Activated T-helper 17 cell treated with anti-CD3 and anti-CD28 coated beads, Interleukin-2, amount 50 U/mL, for 72 hours (primary cell): ENCODE measurements at regions not wholly inside any gene's neighbourhood (a gene's known extent, or its start where the extent isn't known, plus 50 kb on each side); places are given as distances from the start of the nearest gene placed in this dataset.

Experiments
- ATAC-seq: fragments of 150-1000 bp; cut with Tn5 transposase; replicated peaks from 2 replicates; pipeline ENCODE4 v1.10.0; 2021; ENCODE audit warnings: mild to moderate bottlenecking, moderate library complexity
- H3K27ac Mint-ChIP-seq: one replicate; pipeline ENCODE4 v1.8.0; 2022; ENCODE audit warnings: mixed read lengths
- H3K27me3 Mint-ChIP-seq: one replicate; pipeline ENCODE4 v1.8.0; 2022; ENCODE audit warnings: mixed read lengths
- H3K36me3 Mint-ChIP-seq: one replicate; pipeline ENCODE4 v1.8.0; 2022; ENCODE audit warnings: low read depth, mild to moderate bottlenecking, mixed read lengths
- H3K4me1 Mint-ChIP-seq: one replicate; pipeline ENCODE4 v1.8.0; 2022; ENCODE audit warnings: mixed read lengths
- H3K4me3 Mint-ChIP-seq: one replicate; pipeline ENCODE4 v1.8.0; 2022; ENCODE audit warnings: mild to moderate bottlenecking, mixed read lengths
- H3K9me3 Mint-ChIP-seq: one replicate; pipeline ENCODE4 v1.8.0; 2022; ENCODE audit warnings: mixed read lengths

- Mint-ChIP-seq H3K4me3 (no peak overlapping the region), H3K27me3 (no peaks in the 10 kb centered on the region), H3K4me1 (no peaks in the 10 kb centered on the region), H3K27ac (no peak overlapping the region), H3K36me3 (no peaks in the 10 kb centered on the region), H3K9me3 (no peaks in the 10 kb centered on the region)
- ATAC-seq = no peak
Observed at GRCh38 chr7:121480566-121481335, 84.6 kb upstream of the FAM3C start.

GRCh38 chr7:121480058-121480457 is 84.0 kb upstream of the FAM3C start:
- ATAC-seq = no peak
- Mint-ChIP-seq H3K36me3 (no peaks in the 10 kb centered on the region), H3K9me3 (no peaks in the 10 kb centered on the region), H3K27ac (no peak overlapping the region), H3K4me1 (no peaks in the 10 kb centered on the region), H3K4me3 (no peak overlapping the region), H3K27me3 (no peaks in the 10 kb centered on the region)

DNA sequence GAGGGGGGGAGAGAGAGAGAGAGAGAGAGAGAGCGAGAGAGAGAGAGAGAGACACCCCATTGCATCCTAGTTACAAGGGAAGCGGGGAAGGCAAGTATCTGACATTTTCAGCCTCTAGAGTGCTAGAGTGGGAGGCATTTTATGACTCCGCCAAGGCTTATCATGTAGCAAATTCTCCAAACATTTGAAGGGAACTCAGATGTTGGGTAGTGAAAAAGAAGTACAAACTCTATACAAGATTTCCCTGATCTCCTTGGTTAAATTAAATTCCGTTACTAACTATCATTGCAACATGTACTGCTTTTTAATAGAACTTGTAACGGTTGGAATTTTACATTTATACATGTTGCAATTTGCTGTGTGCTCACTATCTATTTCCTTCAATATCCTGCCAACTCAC is 83.4 kb upstream of the FAM3C start:
- no peak for ATAC-seq
- H3K36me3 Mint-ChIP-seq = no peaks in the 10 kb centered on the region
- H3K4me3 Mint-ChIP-seq = no peak overlapping the region
- no peaks in the 10 kb centered on the region for H3K27me3 Mint-ChIP-seq
- H3K27ac Mint-ChIP-seq = no peak overlapping the region
- no peaks in the 10 kb centered on the region for H3K9me3 Mint-ChIP-seq
- no peaks in the 10 kb centered on the region for H3K4me1 Mint-ChIP-seq

DNA sequence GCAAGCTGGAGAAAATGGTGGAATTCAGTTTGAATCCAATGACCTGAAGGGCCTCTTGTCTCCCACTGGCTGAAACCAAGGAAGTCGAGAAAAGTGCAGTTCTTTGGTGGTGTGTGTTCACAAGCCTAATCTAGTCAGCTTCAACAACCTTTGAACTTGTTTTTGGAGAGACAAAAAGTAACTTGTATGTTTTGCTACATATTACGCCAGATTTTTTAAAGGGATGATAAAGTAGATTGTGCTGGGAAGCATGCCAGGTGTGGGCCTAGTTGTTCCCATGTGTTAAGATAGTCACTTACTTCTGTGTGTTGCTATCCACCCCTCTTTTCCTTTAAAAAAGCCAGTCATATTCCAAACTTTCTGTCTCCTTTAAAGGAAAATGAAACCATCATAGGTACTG is 79.7 kb upstream of the FAM3C start:
- Mint-ChIP-seq H3K4me1 (peaks cover 4% of the 10 kb centered on the region), H3K4me3 (no peak overlapping the region), H3K27me3 (no peaks in the 10 kb centered on the region), H3K36me3 (no peaks in the 10 kb centered on the region), H3K27ac (no peak overlapping the region), H3K9me3 (no peaks in the 10 kb centered on the region)
- no peak for ATAC-seq

DNA sequence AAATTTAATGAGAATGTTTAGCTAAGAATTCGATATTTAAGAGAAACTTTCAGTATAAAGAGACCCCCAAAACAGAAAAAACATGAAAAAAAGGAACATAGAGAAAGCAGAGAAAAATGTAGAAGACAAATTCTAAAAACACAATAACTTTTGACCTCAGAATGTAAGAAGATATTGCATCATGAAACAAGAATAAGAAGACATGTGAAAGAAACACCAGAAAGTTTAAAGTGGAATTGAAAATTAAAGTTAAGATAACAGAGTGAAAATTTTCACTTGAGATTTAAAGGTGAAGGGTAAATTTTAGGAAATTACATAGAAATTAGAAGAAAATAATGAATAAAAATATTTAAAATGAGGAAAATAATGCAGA is 78.2 kb upstream of the FAM3C start:
- peaks cover 4% of the 10 kb centered on the region for H3K4me1 Mint-ChIP-seq
- H3K27ac Mint-ChIP-seq = no peak overlapping the region
- H3K4me3 Mint-ChIP-seq = no peak overlapping the region
- no peak for ATAC-seq
- H3K27me3 Mint-ChIP-seq = no peaks in the 10 kb centered on the region
- H3K9me3 Mint-ChIP-seq = no peaks in the 10 kb centered on the region
- no peaks in the 10 kb centered on the region for H3K36me3 Mint-ChIP-seq

DNA sequence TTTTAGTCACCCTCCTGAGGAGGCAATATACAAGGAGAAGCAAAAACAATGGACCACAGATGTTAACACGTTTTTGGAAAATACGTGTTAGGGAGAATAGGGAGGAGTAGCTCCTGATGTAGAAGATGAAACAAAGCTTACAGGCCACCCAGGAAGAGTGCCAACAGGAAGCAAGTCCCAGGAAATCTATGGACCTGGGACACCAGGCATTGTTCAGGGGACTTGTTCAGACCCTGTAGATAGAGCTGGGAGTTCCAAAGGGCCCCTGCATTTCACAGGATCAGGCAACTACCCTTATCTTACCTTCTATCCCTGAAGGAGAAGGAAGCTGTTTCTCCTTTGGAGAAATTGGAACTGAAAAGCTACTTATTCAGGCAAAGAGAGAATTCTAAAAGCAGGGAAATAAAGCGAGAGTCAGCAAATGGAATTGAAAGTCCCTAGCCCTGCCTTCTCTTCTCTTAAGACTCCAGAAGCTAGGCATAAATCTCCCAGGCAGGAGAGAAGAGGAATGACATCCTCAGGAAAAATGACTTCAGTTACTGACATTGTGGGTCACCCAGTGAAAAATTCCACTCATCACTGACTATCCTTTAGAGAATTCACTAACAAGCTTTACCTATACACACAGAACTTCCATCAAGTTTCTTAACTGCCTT is 77.7 kb upstream of the FAM3C start:
- H3K36me3 Mint-ChIP-seq = no peaks in the 10 kb centered on the region

GRCh38 chr7:121466455-121466854 is 70.3 kb upstream of the FAM3C start:
- Mint-ChIP-seq H3K27ac (no peak overlapping the region), H3K36me3 (no peaks in the 10 kb centered on the region), H3K4me3 (no peak overlapping the region), H3K4me1 (no peaks in the 10 kb centered on the region), H3K9me3 (no peaks in the 10 kb centered on the region), H3K27me3 (peaks cover 8% of the 10 kb centered on the region)
- no peak for ATAC-seq

More for the DNA sequence above, 77.7 kb upstream of the FAM3C start:
- ATAC-seq = no peak
- Mint-ChIP-seq H3K9me3 (no peaks in the 10 kb centered on the region), H3K4me1 (peaks cover 4% of the 10 kb centered on the region), H3K27ac (no peak overlapping the region), H3K27me3 (no peaks in the 10 kb centered on the region), H3K4me3 (no peak overlapping the region)

DNA sequence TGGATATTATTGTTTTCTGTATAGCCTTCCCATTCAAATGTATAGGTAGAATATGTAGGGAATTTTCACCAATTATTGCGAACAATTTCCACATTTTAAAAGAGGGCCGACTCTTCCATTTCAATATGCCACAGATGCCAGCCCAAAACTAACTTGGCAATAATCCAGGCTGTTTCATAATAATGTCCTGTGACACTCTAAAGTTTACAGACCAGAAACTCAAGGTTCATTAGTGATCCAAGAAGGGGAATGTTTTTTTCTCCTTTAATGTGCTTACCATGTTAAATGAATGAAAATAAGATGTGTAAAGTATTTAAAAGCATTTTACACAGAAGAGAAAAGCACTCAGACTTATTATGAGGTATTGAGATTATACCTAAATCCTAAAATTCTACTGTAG is 63.0 kb upstream of the FAM3C start:
- Mint-ChIP-seq H3K4me3 (no peak overlapping the region), H3K36me3 (no peaks in the 10 kb centered on the region), H3K27me3 (peaks cover 13% of the 10 kb centered on the region), H3K4me1 (no peaks in the 10 kb centered on the region), H3K9me3 (no peaks in the 10 kb centered on the region), H3K27ac (no peak overlapping the region)
- ATAC-seq = no peak

GRCh38 chr7:121456785-121457359 is 60.8 kb upstream of the FAM3C start:
- no peaks in the 10 kb centered on the region for H3K9me3 Mint-ChIP-seq

GRCh38 chr7:121456015-121456414 is 59.9 kb upstream of the FAM3C start:
- Mint-ChIP-seq H3K4me3 (no peak overlapping the region), H3K27ac (no peak overlapping the region), H3K27me3 (peaks cover 4% of the 10 kb centered on the region), H3K9me3 (no peaks in the 10 kb centered on the region), H3K36me3 (no peaks in the 10 kb centered on the region), H3K4me1 (no peaks in the 10 kb centered on the region)
- no peak for ATAC-seq

More at GRCh38 chr7:121456785-121457359, 60.8 kb upstream of the FAM3C start:
- Mint-ChIP-seq H3K4me1 (no peaks in the 10 kb centered on the region), H3K27ac (no peak overlapping the region), H3K27me3 (peaks cover 7% of the 10 kb centered on the region), H3K36me3 (no peaks in the 10 kb centered on the region), H3K4me3 (no peak overlapping the region)
- ATAC-seq = no peak

- no peak overlapping the region for H3K4me3 Mint-ChIP-seq
- no peaks in the 10 kb centered on the region for H3K27me3 Mint-ChIP-seq
- H3K9me3 Mint-ChIP-seq = no peaks in the 10 kb centered on the region
- no peaks in the 10 kb centered on the region for H3K36me3 Mint-ChIP-seq
- ATAC-seq = no peak
- H3K4me1 Mint-ChIP-seq = no peaks in the 10 kb centered on the region
- H3K27ac Mint-ChIP-seq = no peak overlapping the region
Observed at GRCh38 chr7:121452389-121452788, 56.3 kb upstream of the FAM3C start.

DNA sequence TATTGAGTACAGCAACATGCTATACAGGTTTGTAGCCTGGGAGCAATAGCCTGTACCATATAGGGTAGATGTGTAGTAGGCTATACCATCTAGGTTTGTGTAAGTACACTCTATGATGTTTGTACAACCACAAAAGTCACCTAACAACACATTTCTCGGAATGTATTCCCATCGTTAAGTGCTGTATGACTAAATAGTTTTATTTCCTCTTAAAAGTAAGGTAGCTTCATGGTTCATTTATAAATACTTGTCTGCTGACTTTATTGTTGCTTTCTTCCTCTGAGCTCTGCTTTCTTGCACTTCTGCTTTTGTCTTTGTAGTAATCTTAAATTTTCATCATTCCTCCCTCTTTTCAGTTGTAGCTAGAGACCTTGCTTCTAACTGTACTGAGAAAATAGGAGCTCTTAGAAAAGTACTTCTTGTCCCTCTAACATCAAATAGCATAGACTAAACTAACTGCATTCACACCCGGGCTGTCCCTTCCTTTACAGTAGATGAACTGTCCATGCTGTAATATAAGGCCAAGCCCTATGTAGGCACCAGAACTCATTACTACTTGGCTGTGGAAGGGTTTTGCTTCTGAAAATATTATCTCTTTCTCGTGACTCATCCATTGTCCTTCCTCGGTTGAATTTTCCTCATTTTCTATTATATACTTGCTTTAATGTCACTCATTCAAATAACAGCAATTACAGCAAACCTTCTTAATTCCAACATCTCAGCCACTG is 55.4 kb upstream of the FAM3C start:
- no peaks in the 10 kb centered on the region for H3K4me1 Mint-ChIP-seq
- no peaks in the 10 kb centered on the region for H3K9me3 Mint-ChIP-seq
- H3K27me3 Mint-ChIP-seq = no peaks in the 10 kb centered on the region
- no peak for ATAC-seq
- H3K36me3 Mint-ChIP-seq = no peaks in the 10 kb centered on the region
- no peak overlapping the region for H3K27ac Mint-ChIP-seq
- no peak overlapping the region for H3K4me3 Mint-ChIP-seq

DNA sequence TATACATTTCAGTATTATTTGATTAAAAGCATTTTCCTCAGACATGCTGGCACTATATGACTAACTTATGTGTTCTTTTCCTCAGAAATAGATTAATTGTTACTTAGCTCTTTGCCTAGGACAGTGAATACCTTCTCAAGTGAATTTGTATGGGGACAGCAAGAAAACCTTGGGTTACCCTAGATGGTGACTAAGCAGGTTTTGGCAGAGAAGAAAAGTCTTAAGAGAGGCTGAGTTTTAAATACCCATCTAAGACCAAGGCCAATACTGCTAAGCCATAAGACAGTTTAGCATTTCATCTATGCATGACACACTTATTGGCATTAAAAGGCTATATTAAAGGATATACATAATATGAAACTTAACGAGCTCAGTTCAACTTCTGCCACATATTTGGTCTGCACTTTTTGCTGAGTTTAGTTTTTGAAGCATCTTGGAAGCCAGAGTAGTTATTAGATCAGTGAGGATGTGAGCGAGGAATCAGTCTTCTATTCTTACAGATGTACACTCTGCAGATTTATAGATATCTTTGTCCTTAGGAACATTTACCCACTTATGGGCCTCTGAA is 54.6 kb upstream of the FAM3C start:
- H3K36me3 Mint-ChIP-seq = no peaks in the 10 kb centered on the region
- ATAC-seq = no peak
- no peaks in the 10 kb centered on the region for H3K4me1 Mint-ChIP-seq
- H3K27me3 Mint-ChIP-seq = no peaks in the 10 kb centered on the region
- H3K9me3 Mint-ChIP-seq = no peaks in the 10 kb centered on the region
- H3K27ac Mint-ChIP-seq = no peak overlapping the region
- H3K4me3 Mint-ChIP-seq = no peak overlapping the region

GRCh38 chr7:121449735-121450240 is 53.7 kb upstream of the FAM3C start:
- Mint-ChIP-seq H3K4me1 (no peaks in the 10 kb centered on the region), H3K36me3 (no peaks in the 10 kb centered on the region), H3K9me3 (no peaks in the 10 kb centered on the region), H3K27me3 (no peaks in the 10 kb centered on the region), H3K27ac (no peak overlapping the region), H3K4me3 (no peak overlapping the region)
- no peak for ATAC-seq
